ENCODE measurements at regions not wholly inside any gene's neighbourhood (a gene's known extent, or its start where the extent isn't known, plus 50 kb on each side); places are given as distances from the start of the nearest gene placed in this dataset.

- 0 out of 2 replicates have a peak, but pooled peaks have one; percentile 38 for TF ChIP-seq ZNF276 (CRISPR knock-in tag; IDR thresholded peaks at IDR 0.05; ENCODE audit: low read depth)
- TF ChIP-seq, protein P1, sequence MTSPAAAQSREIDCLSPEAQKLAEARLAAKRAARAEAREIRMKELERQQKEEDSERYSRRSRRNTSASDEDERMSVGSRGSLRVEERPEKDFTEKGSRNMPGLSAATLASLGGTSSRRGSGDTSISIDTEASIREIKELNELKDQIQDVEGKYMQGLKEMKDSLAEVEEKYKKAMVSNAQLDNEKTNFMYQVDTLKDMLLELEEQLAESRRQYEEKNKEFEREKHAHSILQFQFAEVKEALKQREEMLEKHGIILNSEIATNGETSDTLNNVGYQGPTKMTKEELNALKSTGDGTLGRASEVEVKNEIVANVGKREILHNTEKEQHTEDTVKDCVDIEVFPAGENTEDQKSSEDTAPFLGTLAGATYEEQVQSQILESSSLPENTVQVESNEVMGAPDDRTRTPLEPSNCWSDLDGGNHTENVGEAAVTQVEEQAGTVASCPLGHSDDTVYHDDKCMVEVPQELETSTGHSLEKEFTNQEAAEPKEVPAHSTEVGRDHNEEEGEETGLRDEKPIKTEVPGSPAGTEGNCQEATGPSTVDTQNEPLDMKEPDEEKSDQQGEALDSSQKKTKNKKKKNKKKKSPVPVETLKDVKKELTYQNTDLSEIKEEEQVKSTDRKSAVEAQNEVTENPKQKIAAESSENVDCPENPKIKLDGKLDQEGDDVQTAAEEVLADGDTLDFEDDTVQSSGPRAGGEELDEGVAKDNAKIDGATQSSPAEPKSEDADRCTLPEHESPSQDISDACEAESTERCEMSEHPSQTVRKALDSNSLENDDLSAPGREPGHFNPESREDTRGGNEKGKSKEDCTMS (CRISPR knock-in tag; conservative IDR thresholded peaks at IDR 0.05) = no peak
- no peak for TF ChIP-seq ZBTB21 (CRISPR knock-in tag; IDR thresholded peaks at IDR 0.05)
- no peak for TF ChIP-seq XRCC5 (optimal IDR thresholded peaks at IDR 0.05; ENCODE audit: low read length)
- no peak for TF ChIP-seq KDM5A (IDR thresholded peaks at IDR 0.05; ENCODE audit: borderline replicate concordance, low read length)
- no peak for TF ChIP-seq CHCHD3 (CRISPR knock-in tag; IDR thresholded peaks at IDR 0.05)
- TF ChIP-seq ZNF501 (CRISPR knock-in tag; IDR thresholded peaks at IDR 0.05) = peak; percentile 62
- TF ChIP-seq HES4 (CRISPR knock-in tag; IDR thresholded peaks at IDR 0.05; ENCODE audit: borderline replicate concordance) = no peak
- TF ChIP-seq TRIM24 (CRISPR knock-in tag; IDR thresholded peaks at IDR 0.05) = no peak
- TF ChIP-seq ZMYM4 (CRISPR knock-in tag; IDR thresholded peaks at IDR 0.05) = peak; percentile 24
- TF ChIP-seq ZNF577 (CRISPR knock-in tag; IDR thresholded peaks at IDR 0.05; ENCODE audit: borderline replicate concordance, low read depth) = 0 out of 2 replicates have a peak, but pooled peaks have one; percentile 58
- TF ChIP-seq JDP2 (CRISPR knock-in tag; IDR thresholded peaks at IDR 0.05; ENCODE audit: borderline replicate concordance) = no peak
- no peak for TF ChIP-seq ZFY (CRISPR knock-in tag; IDR thresholded peaks at IDR 0.05)
- TF ChIP-seq ZNF10 (CRISPR knock-in tag; IDR thresholded peaks at IDR 0.05; ENCODE audit: borderline replicate concordance, low read depth) = no peak
- TF ChIP-seq HINFP (CRISPR knock-in tag; IDR thresholded peaks at IDR 0.05; ENCODE audit: low read depth) = 0 out of 2 replicates have a peak, but pooled peaks have one; percentile 44
- TF ChIP-seq, protein P2, sequence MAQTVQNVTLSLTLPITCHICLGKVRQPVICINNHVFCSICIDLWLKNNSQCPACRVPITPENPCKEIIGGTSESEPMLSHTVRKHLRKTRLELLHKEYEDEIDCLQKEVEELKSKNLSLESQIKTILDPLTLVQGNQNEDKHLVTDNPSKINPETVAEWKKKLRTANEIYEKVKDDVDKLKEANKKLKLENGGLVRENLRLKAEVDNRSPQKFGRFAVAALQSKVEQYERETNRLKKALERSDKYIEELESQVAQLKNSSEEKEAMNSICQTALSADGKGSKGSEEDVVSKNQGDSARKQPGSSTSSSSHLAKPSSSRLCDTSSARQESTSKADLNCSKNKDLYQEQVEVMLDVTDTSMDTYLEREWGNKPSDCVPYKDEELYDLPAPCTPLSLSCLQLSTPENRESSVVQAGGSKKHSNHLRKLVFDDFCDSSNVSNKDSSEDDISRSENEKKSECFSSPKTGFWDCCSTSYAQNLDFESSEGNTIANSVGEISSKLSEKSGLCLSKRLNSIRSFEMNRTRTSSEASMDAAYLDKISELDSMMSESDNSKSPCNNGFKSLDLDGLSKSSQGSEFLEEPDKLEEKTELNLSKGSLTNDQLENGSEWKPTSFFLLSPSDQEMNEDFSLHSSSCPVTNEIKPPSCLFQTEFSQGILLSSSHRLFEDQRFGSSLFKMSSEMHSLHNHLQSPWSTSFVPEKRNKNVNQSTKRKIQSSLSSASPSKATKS (CRISPR knock-in tag; IDR thresholded peaks at IDR 0.05) = no peak
- TF ChIP-seq, protein P3, sequence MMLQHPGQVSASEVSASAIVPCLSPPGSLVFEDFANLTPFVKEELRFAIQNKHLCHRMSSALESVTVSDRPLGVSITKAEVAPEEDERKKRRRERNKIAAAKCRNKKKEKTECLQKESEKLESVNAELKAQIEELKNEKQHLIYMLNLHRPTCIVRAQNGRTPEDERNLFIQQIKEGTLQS (CRISPR knock-in tag; IDR thresholded peaks at IDR 0.05) = no peak
- TF ChIP-seq ZNF430 (CRISPR knock-in tag; IDR thresholded peaks at IDR 0.05) = no peak
- no peak for TF ChIP-seq RELA (CRISPR knock-in tag; IDR thresholded peaks at IDR 0.05)
These were observed 52.7 kb upstream of the CTLA4 start (continued) for GRCh38 chr2:203814661-203815540.

Data from HepG2 (cell line).